Fibroblast of mammary gland (primary cell): ENCODE measurements at regions not wholly inside any gene's neighbourhood (a gene's known extent, or its start where the extent isn't known, plus 50 kb on each side); places are given as distances from the start of the nearest gene placed in this dataset.
"Not testable (repeated sequence)": the region's sequence is repeated elsewhere in the genome, so short reads cannot be mapped to it uniquely, and the experiment has no call there.

Experiments
- DNase-seq: peaks from one replicate; pipeline ENCODE4 v3.0.0-alpha.2; 2010; ENCODE audit warnings: low read depth
- H3K4me3 ChIP-seq: 2 replicates; pipeline ENCODE4 v1.5.1; 2011; ENCODE audit warnings: low read depth, mild to moderate bottlenecking, low read length, moderate library complexity; ENCODE audit not compliant: control insufficient read depth
- CTCF ChIP-seq: conservative IDR thresholded peaks from 2 replicates; pipeline ENCODE4 v1.5.1; 2011; ENCODE audit warnings: low read depth, low read length, inconsistent platforms; ENCODE audit not compliant: control insufficient read depth, insufficient read depth

DNA sequence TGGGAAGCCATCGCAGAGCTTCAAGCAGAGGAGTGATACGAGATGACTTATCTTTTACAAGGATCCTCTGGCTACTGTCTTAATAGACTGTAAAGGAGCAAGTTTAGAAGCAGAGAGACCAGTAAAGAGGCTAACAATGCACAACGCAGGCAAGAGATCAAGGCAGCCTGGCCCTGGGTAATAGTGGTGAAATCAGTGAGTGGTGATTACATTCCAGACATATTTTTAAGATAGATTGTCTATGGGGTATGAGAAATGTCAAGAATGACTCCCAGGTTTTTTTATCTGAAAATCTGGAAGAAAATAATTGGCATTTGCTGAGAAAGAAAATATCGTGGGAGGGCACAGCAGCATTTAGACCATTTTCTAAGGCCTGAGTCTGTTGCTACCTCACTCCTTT is 213.6 kb upstream of the HTR1E start:
- no peak for TF ChIP-seq CTCF
- DNase-seq, result no peak
- H3K4me3 ChIP-seq, result no peak overlapping the region

GRCh38 chr6:86723151-86723550 is 214.2 kb upstream of the HTR1E start:
- no peak for TF ChIP-seq CTCF
- no peak overlapping the region for H3K4me3 ChIP-seq
- no peak for DNase-seq

- no peak overlapping the region for H3K4me3 ChIP-seq
- no peak for TF ChIP-seq CTCF
- DNase-seq, result no peak
These were observed 215.2 kb upstream of the HTR1E start for GRCh38 chr6:86722131-86722530.

- TF ChIP-seq CTCF, result no peak
- H3K4me3 ChIP-seq, result no peak overlapping the region
- DNase-seq, result no peak
These were observed 221.7 kb upstream of the HTR1E start for GRCh38 chr6:86715676-86716075.

DNA sequence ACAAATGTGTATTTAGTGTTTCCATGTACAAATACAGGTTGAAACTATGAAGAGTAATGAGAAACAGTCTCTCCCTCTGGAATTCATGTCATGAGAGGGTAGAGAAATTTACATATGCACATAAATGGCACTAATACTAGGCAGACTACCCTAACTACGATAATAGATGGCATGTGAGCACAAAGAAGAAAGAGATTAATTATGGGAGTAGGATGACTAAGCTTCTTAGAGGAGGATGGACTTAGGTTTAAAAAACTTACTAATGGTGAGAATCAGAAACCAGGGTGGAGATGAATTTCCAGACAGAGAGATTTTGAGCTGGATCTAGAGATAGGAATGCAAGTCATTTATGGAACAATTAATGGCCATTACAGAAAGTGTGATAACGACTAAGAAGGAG is 225.3 kb upstream of the HTR1E start:
- DNase-seq, result no peak
- no peak overlapping the region for H3K4me3 ChIP-seq
- no peak for TF ChIP-seq CTCF

GRCh38 chr6:86707545-86708120 is 229.7 kb upstream of the HTR1E start:
- TF ChIP-seq CTCF, result no peak
- H3K4me3 ChIP-seq, result no peak overlapping the region
- no peak for DNase-seq

- no peak for DNase-seq
- no peak overlapping the region for H3K4me3 ChIP-seq
- TF ChIP-seq CTCF, result no peak
These were observed 230.9 kb upstream of the HTR1E start for GRCh38 chr6:86706449-86706848.

DNA sequence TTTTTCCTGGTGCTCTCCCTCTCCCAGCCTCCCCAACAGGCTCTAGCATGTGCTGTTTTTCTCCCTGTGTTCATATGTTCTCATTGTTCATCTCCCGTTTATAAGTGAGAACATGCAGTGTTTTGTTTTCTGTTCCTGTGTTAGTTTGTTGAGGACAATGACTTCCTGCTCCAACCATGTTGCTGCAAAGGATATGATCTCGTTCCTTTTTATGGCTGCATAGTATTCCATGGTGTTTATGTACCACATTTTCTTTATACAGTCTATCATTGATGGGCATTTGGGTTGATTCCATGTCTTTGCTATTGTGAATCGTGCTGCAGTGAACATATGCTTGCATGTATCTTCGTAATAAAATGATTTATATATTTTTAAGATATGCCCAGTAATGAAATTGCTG is 236.1 kb upstream of the HTR1E start:
- not testable (repeated sequence) for DNase-seq, H3K4me3 ChIP-seq
